HG03159 (cell line): ENCODE measurements at regions not wholly inside any gene's neighbourhood (a gene's known extent, or its start where the extent isn't known, plus 50 kb on each side); places are given as distances from the start of the nearest gene placed in this dataset.

ENCODE experiments used
- ATAC-seq: cut with Tn5 transposase; IDR thresholded peaks from one replicate; pipeline ENCODE4 v1.9.1; 2021; ENCODE audit warnings: mild to moderate bottlenecking, moderate library complexity; ENCODE audit not compliant: unreplicated experiment

- no peak for ATAC-seq
These were observed 189.2 kb upstream of the DIO3 start for GRCh38 chr14:101371799-101372793.

GRCh38 chr14:101372894-101373620 is 188.2 kb upstream of the DIO3 start:
- ATAC-seq = no peak

GRCh38 chr14:101373690-101374295 is 187.5 kb upstream of the DIO3 start:
- ATAC-seq = no peak

- no peak for ATAC-seq
These were observed 186.6 kb upstream of the DIO3 start for GRCh38 chr14:101374373-101375338.

GRCh38 chr14:101377069-101377468 is 184.2 kb upstream of the DIO3 start:
- ATAC-seq = no peak

GRCh38 chr14:101379842-101380241 is 181.5 kb upstream of the DIO3 start:
- no peak for ATAC-seq

- ATAC-seq = no peak
These were observed 180.8 kb upstream of the DIO3 start for GRCh38 chr14:101380512-101380911.

- ATAC-seq = no peak
These were observed 180.4 kb upstream of the DIO3 start for GRCh38 chr14:101380940-101381339.

GRCh38 chr14:101383737-101384338 is 177.5 kb upstream of the DIO3 start:
- ATAC-seq = no peak

- ATAC-seq = no peak
These were observed 166.9 kb upstream of the DIO3 start for GRCh38 chr14:101394374-101394773.

- ATAC-seq = no peak
These were observed 165.5 kb upstream of the DIO3 start for GRCh38 chr14:101395779-101396178.

GRCh38 chr14:101397206-101397605 is 164.1 kb upstream of the DIO3 start:
- no peak for ATAC-seq

- no peak for ATAC-seq
These were observed 163.3 kb upstream of the DIO3 start for GRCh38 chr14:101398011-101398410.

GRCh38 chr14:101399737-101400517 is 161.4 kb upstream of the DIO3 start:
- ATAC-seq = no peak

GRCh38 chr14:101400830-101401229 is 160.5 kb upstream of the DIO3 start:
- no peak for ATAC-seq

- no peak for ATAC-seq
These were observed 158.2 kb upstream of the DIO3 start for GRCh38 chr14:101402936-101403660.

GRCh38 chr14:101404426-101405170 is 156.7 kb upstream of the DIO3 start:
- ATAC-seq = no peak
